DMS153 treated with DMSO at 0.1 percent for 48 hours (cell line): ENCODE measurements at regions not wholly inside any gene's neighbourhood (a gene's known extent, or its start where the extent isn't known, plus 50 kb on each side); places are given as distances from the start of the nearest gene placed in this dataset.

Experiments
- DNase-seq: peaks from one replicate; lab custom pipeline; 2025; ENCODE audit not compliant: unreplicated experiment; lab: John Stamatoyannopoulos, UW

- DNase-seq, result no peak
These were observed 152.4 kb downstream of the TEX29 start for GRCh38 chr13:111472559-111473460.

GRCh38 chr13:111474136-111475002 is 153.9 kb downstream of the TEX29 start:
- peak; percentile 71 for DNase-seq

DNA sequence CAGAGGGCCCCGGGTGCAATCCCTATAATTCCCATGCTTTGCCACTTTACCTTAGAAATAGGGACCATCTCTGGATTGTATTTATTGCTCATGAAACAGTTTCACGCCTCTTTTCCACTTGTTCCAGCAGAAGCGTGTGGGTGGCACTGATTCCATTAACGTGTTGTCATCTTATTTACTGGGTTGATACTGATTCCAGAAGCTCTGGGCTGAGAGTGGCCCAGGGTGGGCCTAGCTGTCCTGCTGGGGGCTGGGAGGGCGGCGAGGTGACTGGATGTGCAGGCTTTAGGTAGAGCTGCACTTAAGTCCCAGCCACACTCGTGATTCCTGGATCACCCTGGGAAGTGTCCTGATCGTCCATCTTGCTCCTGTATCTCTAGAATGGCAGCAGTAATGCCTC is 155.0 kb downstream of the TEX29 start:
- no peak for DNase-seq

DNA sequence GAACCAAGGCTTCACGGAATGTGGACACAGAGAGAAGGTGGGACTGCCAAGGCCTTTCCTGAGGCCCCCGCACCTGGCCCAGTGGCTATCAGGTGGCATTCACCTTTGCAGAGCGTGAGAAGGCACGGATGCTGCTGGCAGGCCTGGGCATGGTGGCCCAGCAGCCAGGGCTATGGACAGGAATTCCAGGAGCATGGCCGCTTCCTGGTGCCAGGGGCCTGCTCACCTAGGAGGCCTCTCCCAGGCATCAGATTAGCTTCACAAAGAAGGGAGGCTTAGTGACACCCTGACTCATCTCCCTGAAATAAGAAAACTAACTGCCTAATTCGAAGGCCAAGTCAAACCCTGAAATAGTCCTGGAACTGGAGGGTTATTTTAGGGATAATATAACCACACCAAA is 155.8 kb downstream of the TEX29 start:
- no peak for DNase-seq

- DNase-seq, result no peak
These were observed 159.0 kb downstream of the TEX29 start for GRCh38 chr13:111479412-111479811.

DNA sequence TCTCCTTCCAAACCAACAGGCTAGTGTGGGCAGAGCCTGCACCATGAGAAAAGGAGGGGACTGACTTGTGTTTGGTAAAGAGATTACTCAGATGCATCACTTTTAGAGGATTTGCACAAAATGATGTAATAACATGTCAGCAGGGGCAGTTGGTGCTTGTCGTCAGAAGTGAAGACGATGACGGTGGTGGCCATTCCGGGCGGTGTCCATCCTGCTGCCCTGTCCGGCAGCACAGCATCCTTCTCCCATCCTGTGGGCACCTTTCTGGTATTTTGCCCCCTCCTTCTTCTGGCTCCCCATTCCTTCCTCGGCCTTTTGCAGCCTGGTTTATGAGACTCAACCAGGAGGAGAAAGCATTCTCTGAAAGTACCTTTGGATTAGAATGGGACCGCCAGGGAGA is 160.1 kb downstream of the TEX29 start:
- DNase-seq, result no peak

DNA sequence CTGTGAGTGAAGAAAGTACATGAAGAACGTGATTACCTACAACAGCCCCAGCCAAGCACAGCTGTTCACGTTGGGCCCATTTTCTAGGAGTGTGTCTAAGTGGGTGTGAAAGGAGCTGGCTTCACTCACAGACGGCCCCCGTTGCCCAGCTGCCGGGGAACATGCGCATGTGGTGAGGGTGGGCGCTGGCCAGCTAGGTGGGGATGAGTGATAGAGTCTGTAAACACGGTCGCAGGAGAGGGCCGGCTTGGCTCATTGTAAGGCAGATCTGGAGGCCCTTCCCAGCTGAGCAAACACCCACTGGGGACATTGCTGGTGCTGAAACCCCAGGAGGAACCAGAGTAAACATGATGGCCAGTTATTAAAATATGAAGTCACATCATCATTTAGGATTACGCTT is 160.5 kb downstream of the TEX29 start:
- peak; percentile 91 for DNase-seq

GRCh38 chr13:111482126-111482525 is 161.7 kb downstream of the TEX29 start:
- no peak for DNase-seq

DNA sequence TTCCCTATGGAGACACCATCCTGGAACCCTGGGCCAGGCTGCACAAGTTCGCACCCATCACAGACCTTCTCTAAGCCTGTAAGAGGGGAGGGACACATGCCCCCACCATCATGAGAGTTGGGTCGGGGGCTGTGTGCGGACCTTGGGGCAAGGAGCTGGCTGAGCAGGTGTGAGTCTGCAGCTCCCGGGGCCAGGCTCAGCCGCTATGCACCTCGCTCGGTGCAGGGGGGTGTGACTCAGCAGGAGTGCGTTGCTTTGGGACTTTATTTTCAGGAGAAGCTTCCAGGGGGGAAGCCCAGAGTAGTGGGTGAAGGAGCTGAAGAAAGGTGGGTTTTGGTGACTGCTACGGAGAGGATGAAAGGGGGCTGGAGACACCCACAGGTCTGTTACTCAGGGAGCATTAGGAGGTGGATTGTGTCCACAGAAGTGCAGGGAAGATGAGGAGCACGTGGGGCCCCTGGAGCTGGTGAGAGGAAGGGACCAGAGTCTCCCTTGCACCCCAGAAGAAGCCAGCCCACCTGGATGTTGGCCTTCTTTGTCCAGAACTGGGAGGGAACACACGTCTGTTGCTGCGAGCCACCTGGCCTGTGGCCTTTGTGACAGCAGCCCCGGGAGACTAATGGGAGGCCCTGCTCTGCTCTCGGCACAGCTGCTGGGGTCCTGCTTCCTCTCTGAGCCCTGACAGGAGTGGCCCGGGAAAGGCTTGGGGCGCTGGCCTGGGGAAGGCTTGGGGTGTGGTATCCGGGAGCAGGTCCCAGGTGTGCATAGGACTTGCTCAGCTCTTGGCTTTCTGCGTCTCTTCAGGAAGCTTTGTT is 162.6 kb downstream of the TEX29 start:
- DNase-seq, result no peak

DNA sequence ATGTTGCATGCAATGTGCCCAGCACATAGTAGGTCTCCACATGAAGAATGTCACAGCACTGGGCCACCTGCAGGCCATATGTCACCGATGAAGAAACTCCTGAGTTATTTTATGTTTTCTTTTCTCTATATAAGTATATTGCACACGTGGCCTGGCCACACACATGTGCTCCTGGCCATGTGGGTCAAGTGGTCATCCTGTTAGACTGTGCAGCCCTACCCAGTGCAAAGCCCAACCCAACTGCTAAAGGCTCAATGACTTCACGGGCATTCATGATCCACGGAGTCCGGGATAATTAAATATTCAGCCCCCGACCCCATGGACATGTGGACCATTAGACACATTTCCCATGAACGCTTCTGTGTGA is 163.2 kb downstream of the TEX29 start:
- no peak for DNase-seq

- peak; percentile 7 for DNase-seq
These were observed 163.9 kb downstream of the TEX29 start for GRCh38 chr13:111484141-111484925.

DNA sequence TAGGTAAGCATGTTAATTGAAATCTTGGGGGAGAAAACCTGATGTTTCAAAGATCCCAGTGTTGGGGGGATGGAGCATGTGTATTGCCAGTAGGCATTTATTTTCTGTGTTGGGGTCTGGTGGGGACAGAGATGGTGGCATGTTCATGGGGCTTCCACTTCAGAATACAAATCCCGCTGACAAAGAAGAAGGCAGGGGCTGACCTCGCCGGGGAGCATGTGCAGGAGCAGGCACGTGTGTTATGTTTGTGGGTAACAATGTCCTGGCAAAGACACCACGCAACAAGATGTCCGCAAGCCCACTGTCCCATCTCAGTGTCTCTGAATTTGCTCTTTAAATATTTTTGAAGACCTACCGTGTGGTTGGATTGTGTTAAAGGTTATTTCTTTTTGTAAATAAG is 164.5 kb downstream of the TEX29 start:
- no peak for DNase-seq

DNA sequence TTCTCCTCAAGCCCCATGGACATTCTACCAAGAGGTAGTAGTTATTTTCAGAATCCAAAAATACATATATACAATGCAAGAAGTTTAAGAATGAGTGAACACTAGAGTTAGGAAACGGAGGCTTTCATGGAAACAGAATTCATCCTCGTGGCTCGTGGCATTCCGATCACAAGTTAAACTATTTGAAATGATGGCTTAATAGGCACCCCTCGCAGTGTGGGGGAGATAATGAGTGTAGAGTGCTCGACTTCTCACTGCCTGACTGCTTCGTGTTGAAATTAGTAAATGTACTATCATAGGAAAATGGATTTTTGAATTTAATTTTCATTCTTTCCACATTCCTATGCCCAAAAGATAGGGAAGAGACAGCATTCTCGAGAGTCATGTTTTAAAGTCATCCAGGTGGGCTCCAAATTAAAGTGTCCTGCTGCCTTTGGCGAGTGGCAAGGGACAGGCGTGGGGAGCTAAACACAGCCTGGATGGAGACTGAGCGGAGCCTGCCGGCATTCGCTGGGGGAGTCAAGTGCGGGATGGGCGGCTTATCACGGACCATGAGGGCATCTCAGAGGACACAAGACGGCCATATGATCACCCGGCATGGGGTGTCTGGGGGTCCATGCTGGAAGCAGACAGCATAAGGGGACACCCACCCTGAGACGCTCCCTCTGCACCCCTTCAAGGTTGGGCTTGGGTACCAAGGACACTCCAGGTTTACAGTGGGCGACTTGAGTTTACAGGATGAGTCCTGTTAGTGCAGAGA is 165.2 kb downstream of the TEX29 start:
- DNase-seq, result no peak

DNA sequence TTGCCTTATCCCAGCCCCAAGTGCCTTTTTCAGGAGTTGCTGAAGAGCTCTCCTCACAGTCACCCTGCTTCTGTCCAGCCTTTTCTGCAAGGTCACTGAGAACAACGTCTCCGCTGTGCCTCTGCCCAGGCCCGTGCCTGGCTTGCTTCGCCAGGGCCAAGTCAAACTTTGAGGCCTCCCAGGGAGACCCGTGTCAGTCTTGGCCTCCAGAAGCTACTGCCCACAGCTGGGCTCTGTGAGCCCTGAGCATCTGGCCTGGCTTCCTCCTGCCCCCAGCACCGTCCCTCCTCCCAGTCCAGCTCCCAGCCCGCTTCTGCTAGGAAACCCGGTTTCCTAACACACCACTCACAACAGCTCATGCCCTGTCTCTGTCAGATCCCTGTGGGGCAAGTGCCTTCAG is 165.9 kb downstream of the TEX29 start:
- DNase-seq, result no peak

- DNase-seq, result no peak
These were observed 166.4 kb downstream of the TEX29 start for GRCh38 chr13:111486801-111487200.

- no peak for DNase-seq
These were observed 168.2 kb downstream of the TEX29 start for GRCh38 chr13:111488486-111489132.

- no peak for DNase-seq
These were observed 168.9 kb downstream of the TEX29 start for GRCh38 chr13:111489301-111489700.

DNA sequence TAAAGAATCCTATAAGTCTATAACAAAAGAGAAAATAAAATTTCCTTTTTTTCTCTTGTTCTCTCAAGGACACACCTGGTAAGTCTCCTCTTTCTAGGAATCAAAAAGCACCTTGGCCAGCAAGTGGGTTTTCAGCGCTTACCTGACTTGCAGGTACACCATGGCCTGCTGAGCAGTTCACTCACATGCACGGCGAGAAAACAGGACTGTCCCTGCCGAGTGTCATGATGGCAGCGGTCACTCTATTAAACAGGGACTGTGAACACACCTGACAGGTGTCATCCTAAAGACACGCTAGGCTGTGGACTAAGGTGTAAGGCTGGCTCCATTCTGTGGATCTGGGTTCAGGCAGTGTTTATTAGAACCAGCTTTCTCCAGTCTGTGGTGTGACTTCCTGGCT is 170.2 kb downstream of the TEX29 start:
- DNase-seq, result no peak

GRCh38 chr13:111491021-111491420 is 170.6 kb downstream of the TEX29 start:
- DNase-seq, result no peak
